K562 (cell line): ENCODE measurements at regions not wholly inside any gene's neighbourhood (a gene's known extent, or its start where the extent isn't known, plus 50 kb on each side); places are given as distances from the start of the nearest gene placed in this dataset.

Source experiments
- NFXL1 ChIP-seq: fragments of 450-650 bp; formaldehyde crosslinking; IDR thresholded peaks from 2 replicates; pipeline ENCODE4 v1.4.0; 2021; ENCODE audit warnings: mild to moderate bottlenecking
- TF ChIP-seq, protein P1 (sequence below), 3 experiments: IDR thresholded peaks in 2 of 3; conservative IDR thresholded peaks in 1 of 3; 2 replicates each; pipeline ENCODE4 v1.5.1; 2011 to 2012; ENCODE audit warnings: low read length in 3 of 3, mild to moderate bottlenecking in 3 of 3, control low read depth in 2 of 3, improper control_type of control experiment in 1 of 3, inconsistent platforms in 1 of 3, low read depth in 1 of 3, mixed read lengths in 1 of 3, moderate library complexity in 1 of 3; ENCODE audit not compliant: insufficient read depth in 2 of 3

DNA sequence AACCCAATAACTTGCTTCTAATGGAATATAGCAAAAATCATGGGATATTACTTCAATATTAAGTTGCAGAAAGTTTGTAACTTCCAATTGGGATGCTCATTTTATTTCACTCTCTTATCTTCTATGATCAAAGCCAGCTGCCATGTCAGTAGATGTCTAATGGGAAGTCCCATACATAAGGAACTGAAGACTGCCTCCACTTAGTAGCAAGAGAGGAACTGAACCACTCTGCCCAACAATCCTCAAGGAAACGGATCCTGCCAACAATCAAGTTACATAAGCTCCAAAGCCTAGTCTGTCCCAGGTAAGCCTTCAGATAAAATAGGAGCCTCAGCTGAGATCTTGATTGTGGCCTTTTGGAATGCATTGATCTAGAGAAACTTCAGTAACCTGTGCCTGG lies 431.5 kb upstream of the PCDH15 start:
- TF ChIP-seq, protein P1, sequence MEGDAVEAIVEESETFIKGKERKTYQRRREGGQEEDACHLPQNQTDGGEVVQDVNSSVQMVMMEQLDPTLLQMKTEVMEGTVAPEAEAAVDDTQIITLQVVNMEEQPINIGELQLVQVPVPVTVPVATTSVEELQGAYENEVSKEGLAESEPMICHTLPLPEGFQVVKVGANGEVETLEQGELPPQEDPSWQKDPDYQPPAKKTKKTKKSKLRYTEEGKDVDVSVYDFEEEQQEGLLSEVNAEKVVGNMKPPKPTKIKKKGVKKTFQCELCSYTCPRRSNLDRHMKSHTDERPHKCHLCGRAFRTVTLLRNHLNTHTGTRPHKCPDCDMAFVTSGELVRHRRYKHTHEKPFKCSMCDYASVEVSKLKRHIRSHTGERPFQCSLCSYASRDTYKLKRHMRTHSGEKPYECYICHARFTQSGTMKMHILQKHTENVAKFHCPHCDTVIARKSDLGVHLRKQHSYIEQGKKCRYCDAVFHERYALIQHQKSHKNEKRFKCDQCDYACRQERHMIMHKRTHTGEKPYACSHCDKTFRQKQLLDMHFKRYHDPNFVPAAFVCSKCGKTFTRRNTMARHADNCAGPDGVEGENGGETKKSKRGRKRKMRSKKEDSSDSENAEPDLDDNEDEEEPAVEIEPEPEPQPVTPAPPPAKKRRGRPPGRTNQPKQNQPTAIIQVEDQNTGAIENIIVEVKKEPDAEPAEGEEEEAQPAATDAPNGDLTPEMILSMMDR (IDR thresholded peaks at IDR 0.05 in 2 of 3, conservative IDR thresholded peaks at IDR 0.05 in 1 of 3; ENCODE audit: insufficient read depth in 2 of 3, low read depth in 1 of 3, low read length in 3 of 3): no peak
- TF ChIP-seq NFXL1 (CRISPR knock-in tag): no peak
